GM21737 (cell line): ENCODE measurements at regions not wholly inside any gene's neighbourhood (a gene's known extent, or its start where the extent isn't known, plus 50 kb on each side); places are given as distances from the start of the nearest gene placed in this dataset.

Experiments used
- ATAC-seq: cut with Tn5 transposase; IDR thresholded peaks from one replicate; pipeline ENCODE4 v1.9.1; 2021; ENCODE audit warnings: mild to moderate bottlenecking, moderate library complexity; ENCODE audit not compliant: unreplicated experiment

DNA sequence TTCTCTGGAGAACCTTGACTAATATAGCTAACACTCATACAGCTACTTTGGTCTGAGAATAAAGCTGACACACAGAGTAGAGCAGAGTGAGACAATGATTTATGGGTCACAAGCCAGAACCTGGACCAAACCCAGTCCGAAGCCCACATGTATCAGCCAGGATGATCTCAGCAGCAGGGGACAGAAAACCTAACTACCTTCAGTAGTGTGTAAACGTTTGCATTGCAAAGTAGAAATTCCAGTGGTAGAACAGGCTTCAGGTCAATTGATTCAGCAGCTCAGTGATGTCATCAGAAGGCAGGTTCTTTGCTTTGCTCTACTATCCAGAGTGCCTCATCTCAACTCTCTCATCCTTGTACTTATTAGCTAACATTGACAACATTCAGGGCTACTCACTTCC, 62.5 kb upstream of the PALS2 start:
- ATAC-seq, result no peak

DNA sequence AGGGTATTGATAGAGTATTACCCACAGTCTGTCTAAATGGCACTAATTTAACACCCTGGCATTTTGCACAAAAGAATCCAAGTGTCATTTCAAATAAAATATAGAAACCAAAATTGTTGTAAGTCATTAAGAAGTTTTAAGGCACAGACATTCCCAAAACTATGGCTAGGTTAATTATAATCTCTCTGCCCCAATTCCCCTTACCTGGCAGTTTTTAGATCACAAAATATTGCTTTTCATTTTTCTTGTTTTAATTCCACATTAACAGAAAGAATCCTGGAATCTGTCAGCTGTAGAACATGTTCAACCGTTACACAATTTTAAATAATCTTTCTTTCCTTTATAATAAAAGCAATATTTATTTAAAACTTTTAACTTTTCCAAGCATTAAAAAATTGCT, 56.1 kb upstream of the PALS2 start:
- ATAC-seq, result no peak

DNA sequence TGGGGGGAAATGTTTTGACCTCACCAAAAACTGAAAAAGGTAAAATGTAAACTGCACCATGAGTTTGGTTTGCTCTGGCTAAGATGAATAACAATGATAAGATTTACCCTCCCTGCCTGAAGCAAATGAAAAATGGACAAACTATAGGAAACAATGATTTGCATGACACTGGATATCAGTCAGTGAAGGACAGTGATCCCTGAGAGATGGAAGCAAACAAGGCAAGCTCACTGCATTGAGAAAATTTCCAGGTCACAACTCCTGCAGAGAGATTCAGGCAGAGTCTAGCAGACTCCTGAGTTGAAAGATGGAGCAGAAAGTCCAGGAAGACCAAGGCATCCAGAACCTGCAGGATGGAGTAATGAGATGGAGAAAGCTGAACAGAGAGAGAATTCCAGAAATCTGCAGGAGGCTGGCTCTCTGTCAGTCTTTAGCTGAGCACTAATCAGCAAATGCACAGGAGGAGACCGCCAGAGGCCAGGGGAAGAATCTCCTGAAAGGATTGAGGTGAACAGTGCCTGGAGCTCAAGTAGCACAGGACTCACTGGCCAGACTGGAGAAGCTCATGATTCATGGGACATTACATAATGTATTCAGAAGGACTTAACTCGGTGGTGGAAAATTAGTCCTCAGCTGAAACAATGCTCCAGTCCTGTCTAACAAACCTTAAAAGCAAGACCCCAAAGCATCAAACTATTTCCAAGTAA, 51.2 kb upstream of the PALS2 start:
- no peak for ATAC-seq
